Urothelium cell line (cell line): ENCODE measurements at regions not wholly inside any gene's neighbourhood (a gene's known extent, or its start where the extent isn't known, plus 50 kb on each side); places are given as distances from the start of the nearest gene placed in this dataset.
"Not testable (repeated sequence)": the region's sequence is repeated elsewhere in the genome, so short reads cannot be mapped to it uniquely, and the experiment has no call there.

Source experiments
- DNase-seq: peaks from one replicate; pipeline ENCODE4 v3.0.0; 2011; ENCODE audit warnings: low spot score, mixed read lengths
- FAIRE-seq: peaks from 2 replicates; lab custom pipeline; 2011; peaks lifted over from hg19 to GRCh38; lab: Jason Lieb, UNC

DNA sequence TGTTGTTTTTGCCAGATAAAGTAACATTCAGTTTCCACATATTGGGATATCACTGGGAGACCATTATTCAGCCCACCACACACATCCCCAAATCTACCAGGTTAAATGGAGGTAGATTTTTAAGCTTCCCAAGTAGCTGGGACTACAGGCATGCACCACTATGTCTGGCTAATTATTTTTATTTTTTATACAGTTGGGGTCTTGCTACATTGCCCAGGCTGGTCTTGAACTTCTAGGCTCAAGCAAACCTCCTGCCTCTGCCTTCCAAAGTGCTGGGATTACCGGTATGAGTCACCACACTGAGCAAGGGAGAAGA lies 96.6 kb upstream of the CHD2 start:
- FAIRE-seq (no peak), DNase-seq (no peak)

DNA sequence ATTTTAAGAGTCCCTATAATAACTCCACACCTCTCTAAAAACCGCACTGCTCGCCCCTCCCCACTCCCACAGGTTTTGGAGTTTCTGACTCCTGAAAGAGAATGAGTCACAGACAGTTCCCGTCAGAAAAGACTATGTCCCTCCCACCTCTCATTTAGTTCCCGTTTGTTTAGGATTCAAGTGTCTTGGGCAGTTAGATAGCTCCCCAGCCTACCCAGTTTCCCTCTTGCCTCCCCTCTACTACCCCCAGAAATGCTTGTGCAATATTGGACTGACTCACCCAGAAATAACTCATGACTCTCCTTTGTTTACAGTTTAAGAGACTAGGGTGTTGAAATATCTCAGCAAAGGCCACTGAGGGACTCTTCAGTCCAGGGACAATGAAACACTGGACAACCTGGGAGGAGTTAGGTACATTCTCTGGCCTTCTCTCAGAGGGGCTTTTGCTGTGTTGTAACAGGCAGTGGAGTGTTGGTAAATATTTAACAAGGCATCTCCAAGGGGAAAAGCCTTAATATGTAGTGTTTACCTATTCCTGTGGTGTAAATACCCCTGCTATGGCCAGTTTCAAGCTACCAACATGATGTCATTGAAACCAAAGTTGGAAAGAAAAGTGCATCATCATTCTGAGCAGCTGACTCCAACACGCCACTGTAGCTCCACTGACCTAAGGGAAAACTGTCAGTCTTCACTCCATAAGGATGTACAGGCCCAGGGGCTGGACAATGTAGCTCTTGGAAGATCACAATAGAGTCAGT lies 96.1 kb upstream of the CHD2 start:
- FAIRE-seq (no peak), DNase-seq (peak; percentile 87)

DNA sequence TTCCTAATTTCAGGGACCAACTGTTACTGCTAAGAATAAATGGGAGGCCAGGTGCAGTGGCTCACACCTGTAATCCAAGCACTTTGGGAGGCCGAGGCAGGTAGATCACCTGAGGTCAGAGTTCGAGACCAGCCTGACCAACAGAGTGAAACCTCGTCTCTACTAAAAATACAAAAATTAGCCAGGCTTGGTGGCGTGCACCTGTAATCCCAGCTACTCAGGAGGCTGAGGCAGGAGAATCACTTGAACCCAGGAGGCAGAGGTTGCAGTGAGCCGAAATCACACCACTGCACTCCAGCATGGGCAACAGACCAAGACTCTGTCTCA lies 95.6 kb upstream of the CHD2 start:
- not testable (repeated sequence) for DNase-seq, FAIRE-seq

DNA sequence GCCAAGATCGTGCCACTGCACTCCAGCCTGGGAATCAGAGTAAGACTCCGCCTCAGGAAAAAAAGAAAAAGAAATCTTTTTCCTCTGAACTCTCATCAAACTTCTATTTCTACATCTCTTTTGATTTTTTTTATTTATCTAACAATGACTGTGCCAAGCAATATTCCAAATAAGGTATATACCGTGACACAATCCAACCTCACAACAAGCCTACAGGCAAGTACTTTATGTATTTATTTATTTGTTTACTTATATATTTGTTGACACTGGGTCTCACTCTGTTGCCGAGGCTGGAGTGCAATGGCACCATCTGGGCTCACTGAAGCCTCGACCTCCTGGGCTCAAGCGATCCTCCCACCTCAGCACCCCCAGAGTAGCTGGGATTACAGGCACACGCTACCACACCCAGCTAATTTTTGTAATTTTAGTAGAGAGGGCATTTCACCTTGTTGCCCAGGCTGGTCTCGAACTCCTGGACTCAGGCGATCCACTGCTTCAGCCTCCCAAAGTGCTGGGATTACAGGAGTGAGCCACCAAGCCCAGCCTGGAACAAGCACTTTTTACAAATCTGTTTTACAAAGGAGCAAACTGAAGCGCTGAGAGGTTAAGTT lies 94.9 kb upstream of the CHD2 start:
- no peak for DNase-seq
- FAIRE-seq, result no peak

DNA sequence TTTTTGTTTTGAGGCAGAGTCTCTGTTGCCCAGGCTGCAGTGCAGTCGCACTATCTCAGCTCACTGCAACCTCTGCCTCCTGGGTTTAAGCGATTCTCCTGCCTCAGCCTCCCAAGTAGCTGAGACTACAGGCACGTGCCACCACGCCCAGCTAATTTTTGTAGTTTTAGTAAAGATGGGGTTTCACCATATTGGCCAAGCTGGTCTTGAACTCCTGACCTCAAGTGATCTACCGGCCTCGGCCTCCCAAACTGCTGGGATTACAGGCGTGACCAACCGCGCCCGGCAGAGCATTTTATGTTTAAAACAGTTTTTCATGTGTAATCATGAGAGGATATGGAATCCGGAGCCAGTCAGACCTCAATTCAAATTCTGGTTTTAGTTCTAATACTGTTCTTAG lies 94.0 kb upstream of the CHD2 start:
- not testable (repeated sequence) for FAIRE-seq, DNase-seq

DNA sequence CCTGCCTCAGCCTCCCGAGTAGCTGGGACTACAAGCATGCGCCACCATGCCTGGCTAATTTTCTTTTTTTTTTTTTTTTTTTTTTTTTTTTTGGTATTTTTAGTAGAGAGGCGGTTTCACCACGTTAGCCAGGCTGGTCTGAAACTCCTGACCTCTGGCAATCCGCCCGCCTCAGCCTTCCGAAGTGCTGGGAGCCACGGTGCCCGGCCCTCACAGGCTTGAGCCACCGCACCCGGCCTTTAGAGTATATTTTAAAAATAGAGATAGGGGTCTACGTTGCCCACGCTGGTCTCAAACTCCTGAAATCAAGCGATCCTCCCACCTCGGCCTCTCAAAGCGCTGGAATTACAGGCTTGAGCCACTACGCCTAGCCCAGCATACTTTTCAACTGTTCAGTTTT lies 93.4 kb upstream of the CHD2 start:
- FAIRE-seq (no peak), DNase-seq (no peak)

DNA sequence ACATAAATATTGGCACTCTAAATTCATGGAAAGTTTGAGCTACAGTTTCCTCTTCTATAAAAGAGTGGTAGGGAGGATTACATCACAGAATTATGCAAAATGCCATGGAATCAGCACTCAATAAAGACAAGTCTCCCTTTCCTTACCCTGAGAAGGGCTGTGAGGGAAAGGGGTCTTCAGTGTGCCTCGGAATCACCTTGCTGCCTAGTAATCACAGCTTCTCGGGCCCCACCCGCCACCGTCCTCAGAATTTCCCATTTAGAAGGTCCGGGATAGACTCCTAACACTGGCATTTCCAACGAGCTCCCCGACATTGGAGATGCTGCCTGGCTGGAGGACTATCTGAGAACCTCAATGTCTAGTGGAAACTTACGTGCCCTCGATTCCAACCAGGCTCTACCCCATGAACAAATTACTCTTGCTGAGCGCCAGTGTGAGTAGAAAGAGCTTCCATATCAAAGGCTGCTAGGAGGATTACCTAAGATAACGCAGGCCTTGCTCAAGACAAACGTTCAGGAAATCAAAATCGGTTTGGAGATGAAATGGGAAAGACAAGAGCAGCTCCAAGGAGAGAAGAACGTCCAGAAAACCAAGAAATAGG lies 92.1 kb upstream of the CHD2 start:
- no peak for FAIRE-seq
- DNase-seq, result no peak

DNA sequence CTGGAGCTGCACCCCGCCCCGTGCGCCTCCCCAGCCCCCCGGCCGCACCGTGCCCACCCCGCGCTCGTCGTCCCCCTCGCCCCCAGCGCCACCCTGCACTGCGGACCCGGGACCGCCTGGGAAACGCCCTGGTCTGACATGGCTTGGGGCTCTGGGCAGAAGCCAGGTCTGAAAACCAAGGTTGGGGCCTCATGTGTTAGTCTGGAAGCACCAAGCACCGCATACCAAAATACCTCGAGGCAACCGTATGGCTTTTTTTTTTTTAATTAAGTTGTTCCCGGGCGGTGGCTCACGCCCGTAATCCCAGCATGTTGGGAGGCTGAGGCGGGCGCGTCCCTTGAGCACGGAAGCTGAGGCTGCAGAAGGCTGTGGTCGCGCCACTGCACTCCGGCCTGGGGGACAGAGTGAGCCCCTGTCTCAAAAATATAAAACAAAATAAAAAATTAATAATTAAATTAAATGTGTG lies 91.5 kb upstream of the CHD2 start:
- no peak for DNase-seq
- no peak for FAIRE-seq

DNA sequence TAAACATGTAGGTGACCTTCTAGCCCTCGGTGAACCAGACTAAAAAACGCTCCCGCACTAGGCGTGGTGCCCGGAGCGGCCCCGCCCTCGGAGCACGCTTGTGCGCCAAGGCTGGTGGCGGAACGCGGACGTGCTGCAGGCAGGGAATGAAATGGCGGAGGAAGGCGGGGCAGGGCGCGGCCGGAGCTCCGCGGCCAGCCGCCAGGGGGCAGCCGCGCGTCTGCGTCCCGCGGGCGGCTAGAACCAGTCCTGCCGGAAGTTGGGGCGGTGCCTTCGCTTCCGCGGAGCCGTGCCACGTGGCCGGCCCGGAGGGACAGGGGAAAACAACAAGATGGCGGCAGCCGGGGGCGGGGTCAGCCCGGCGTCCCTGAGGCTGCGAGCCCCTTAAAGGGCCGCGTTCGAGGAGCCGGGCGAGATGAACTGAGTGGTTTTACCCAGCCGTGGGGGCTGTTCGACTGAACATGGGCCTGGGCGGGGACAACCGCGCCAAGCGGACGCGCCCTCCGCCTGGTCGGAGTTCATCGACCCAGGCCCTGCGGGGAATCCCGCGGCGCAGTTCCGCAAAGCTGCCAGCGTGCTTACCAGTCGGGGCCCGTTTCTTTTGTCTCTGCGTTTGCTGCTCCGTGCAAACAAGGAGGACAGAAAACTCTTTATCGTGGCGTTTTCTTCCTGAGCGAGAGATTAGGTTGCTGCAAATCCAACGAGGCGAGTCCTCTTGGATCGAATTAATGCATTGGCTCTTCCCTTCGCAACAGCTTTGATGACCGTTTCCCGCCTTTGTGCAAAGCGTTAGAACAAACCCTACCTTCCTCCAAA lies 90.9 kb upstream of the CHD2 start:
- DNase-seq (peak; percentile 65), FAIRE-seq (no peak)

DNA sequence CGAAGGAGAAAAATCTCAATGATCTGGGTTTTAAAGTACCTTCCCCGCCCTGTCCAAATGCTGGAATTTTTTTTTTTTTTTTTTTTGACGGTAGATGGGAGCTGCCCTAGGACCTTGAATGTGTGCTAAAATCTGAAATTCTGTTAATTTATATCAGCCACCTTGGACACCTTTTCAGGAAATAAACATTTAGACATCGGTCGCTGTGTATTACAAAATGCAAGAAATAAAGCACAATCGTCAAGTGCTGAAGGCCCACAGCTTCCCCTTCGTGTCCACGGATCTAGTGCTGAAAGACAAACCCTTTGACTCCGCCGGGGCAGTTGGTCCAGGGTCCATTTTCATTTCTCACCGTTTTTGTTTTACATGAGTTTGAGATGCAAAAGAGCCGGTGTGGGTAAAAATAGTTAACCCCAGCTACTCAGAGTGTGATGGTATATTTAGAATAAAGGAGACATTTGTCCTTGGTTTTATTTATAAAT lies 90.2 kb upstream of the CHD2 start:
- no peak for DNase-seq
- no peak for FAIRE-seq

DNA sequence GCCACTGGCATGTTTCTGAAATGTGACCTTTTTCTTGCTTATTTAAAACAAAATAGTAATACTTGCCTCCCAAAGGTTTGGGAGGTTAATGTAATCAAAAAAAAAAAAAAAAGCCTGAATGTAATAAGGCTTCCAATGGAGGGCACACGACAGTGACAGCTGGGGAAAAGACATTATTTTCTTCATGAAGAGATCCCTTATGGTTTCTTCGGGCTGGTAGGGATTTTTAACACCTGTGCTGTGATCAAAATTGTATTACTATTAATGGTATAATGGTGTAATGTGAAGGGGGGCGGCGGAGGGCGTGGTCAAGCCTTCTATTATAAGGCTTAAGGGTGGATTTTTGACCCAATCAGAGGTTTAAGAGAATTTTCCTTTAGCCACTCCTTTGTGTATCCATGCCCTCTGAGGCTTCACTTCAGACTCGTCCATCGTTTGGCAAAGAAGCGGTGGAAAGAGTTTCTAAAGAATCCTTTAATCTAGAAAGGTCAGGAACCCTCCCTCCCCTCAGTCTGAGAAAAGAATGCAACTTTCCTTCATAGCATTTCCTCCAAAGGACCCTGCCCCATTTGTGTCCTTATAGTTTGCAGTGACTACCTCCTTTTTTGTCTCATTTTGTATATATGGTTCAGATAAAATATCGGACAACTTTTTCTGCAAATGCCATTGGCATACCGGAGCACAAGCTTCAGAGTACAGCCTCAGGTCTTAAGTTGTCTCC lies 89.5 kb upstream of the CHD2 start:
- FAIRE-seq (no peak), DNase-seq (no peak)

DNA sequence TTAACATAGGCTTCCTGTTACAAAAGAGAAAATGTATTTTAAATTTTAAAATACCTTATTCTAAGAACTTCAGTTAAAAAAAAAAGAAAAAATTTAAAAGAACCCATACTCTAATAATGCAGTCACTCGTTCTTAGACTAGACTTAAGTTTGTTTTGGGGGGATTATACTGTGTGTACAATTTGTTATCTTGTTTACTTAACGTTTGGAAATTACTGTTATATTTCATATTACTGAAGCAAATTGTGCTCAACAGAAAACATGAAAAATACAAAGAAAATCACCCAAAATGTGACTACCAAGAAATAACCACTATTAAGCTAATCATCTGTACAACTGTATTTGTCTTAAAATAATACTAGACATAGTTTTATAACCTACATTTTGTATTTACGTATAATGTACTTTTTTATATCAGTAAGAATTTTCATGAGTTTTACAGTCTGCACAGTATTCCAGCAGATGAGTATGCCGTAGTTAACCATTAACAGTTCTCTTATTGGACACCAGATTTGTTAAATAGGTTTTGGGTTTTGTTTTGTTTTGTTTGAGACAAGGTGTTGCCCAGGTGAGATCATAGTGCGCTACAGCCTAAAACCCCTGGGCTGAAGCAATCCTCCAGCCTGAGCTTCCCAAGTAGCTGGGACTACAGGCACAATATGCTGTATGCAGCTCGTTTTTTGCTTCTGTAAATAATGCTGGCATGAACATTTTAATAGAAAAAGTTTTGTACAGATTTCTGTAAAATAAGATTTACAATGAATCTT lies 88.8 kb upstream of the CHD2 start:
- DNase-seq (no peak), FAIRE-seq (no peak)

DNA sequence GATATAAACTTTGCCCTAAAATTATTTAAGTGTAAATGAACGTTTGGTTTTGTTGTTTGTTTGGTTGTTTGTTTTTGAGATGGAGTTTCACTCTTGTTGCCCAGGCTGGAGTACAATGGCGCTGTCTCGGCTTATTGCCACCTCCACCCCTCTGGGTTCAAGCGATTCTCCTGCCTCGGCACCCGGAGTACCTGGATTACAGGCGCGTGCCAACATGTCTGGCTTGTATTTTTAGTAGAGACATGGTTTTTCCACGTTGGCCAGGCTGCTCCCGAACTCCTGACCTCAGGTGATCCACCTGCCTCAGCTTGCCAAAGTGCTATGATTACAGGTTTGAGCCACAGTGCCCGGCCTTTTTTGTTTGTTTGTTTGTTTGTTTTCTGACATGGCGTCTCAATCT lies 87.9 kb upstream of the CHD2 start:
- no peak for DNase-seq
- FAIRE-seq, result no peak

DNA sequence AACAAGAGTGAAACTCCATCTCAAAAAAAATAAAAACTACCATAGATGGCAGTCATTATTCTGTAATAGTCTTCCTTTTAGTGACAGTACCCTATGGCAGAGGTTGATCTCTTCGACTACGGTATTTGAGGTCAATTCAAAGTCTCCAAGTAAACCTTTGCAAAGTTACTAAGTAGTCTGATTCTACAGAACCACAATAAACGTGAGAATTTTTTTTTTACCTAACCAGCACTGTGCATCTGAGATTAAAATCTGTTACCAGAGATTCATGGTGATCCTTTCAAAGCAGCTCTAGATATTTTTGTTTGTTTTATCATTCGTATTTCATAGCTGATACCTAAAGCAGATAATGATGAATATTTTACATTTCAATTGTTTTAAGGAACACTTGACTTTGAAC lies 86.6 kb upstream of the CHD2 start:
- FAIRE-seq, result no peak

DNA sequence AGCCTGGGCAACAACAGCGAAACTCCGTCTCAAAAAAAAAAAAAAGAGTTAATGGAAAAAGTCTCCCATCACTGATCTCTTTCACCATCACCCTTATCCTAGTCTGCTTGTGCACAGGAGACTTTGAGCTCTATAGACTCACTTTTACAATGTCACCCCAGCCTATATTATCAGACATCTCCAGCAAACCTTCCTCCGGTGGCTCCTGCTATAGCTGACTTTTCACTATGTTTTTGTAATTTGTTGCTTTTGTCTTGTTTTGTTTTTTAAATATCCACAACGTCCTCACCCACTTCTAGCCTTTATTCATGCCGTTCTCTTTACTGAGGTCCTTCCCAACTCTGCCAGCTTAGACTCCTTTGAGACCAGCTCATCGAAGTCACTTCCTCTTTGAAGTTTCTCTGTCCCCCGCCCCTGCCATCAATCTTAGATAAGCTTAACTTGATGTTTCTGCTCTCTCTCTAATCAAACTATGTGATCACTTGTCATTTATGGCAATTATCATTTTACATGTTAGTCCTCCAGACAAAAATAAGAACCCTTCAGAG lies 82.7 kb upstream of the CHD2 start:
- FAIRE-seq, result no peak
- DNase-seq, result no peak

More for the DNA sequence above, 86.6 kb upstream of the CHD2 start:
- no peak for DNase-seq

DNA sequence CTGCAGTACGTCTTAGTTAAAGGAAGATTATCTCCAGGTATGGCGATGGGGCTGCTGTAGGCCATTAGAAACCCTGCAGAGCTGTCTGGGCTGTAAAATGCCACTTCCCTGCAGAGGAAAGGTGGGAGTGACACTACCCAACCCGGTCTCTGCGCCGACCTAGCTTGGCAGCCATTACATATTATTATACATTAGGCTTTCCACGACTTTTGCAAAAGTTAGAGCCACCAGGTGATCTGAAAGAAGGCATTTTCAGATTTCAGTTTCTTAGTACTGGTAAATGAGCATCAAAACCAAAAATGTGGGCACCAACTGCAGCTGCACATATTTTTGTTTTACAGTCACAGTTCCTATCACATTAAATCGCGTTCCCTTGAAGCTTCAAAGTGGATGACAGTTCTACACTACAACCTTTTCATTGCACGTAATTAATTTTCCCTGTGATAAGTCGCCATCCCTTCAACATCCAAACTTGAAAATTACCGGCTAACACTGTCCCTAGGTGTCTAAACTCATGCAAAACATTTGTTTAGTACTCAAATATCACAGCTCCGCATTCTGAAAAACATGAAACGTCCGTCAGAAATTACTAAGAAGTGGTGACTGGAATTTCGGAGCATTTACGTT lies 81.4 kb upstream of the CHD2 start:
- DNase-seq (no peak), FAIRE-seq (no peak)

DNA sequence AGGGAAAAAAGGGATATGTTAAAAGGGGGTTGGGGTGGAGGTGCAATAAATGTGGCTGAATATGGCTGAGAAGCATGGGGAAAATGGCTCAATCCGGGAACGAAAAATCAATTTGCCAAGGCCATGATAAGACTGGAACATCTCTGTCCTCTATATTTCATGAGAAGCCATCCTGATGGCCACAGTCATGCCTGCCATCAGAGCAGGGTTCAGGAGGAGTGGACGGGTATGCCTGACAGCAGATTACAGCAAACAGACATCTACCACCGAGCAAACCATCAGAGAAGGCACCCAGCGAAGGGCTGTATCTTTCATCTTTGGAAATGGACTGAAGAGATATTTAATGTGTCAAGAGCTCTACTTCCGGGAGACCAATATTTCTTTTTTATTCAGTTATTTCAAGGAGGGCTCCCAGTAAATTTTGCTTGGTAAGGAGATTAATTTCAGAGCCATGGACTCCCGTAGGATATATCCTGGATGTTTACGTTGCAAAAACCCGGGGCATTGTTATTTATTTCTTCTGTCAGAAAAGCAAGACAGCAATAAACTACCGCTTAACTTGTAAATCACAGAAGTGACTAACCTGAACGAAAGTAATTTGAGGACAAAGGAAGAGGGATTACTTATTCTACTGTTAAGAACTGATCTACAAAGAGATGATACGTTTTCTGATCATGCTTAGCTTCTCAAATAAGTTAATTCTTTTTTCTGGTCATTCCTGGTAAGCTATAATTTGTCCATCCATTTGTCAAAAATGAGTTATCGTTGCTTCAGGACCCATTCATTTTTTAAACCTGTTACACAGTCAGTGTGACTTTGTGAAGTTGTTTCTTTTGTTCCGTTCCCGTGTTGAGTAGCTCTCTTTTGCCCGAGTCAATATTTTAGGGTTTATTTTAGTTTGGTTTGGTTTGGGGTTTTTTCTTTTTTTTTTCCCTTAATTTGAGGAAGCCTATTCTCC lies 80.6 kb upstream of the CHD2 start:
- FAIRE-seq (no peak), DNase-seq (no peak)
